ENCODE measurements at regions not wholly inside any gene's neighbourhood (a gene's known extent, or its start where the extent isn't known, plus 50 kb on each side); places are given as distances from the start of the nearest gene placed in this dataset.

GRCh38 chrX:9196961-9197640 lies 163.2 kb upstream of the FAM9B start:
- Histone ChIP-seq H3K9me3 (no peaks in the 10 kb centered on the region), H3K4me1 (no peaks in the 10 kb centered on the region), H3K36me3 (no peaks in the 10 kb centered on the region), H3K27ac (no peak overlapping the region), H3K4me3 (no peak overlapping the region), H3K27me3 (replicated peaks in 1 of 7) (no peaks in the 10 kb centered on the region)
- no peak for DNase-seq
- intact Hi-C loops (cut with DNase I; ENCODE audit: low total_unique reads): no loop called here
- TF ChIP-seq POLR2AphosphoS5 (IDR thresholded peaks at IDR 0.05) (no peak), POLR2A (IDR thresholded peaks at IDR 0.05) (no peak)
- TF ChIP-seq, protein P1, sequence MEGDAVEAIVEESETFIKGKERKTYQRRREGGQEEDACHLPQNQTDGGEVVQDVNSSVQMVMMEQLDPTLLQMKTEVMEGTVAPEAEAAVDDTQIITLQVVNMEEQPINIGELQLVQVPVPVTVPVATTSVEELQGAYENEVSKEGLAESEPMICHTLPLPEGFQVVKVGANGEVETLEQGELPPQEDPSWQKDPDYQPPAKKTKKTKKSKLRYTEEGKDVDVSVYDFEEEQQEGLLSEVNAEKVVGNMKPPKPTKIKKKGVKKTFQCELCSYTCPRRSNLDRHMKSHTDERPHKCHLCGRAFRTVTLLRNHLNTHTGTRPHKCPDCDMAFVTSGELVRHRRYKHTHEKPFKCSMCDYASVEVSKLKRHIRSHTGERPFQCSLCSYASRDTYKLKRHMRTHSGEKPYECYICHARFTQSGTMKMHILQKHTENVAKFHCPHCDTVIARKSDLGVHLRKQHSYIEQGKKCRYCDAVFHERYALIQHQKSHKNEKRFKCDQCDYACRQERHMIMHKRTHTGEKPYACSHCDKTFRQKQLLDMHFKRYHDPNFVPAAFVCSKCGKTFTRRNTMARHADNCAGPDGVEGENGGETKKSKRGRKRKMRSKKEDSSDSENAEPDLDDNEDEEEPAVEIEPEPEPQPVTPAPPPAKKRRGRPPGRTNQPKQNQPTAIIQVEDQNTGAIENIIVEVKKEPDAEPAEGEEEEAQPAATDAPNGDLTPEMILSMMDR (IDR thresholded peaks at IDR 0.05 in 8 of 11, conservative IDR thresholded peaks at IDR 0.05 in 3 of 11): no peak
- WGBS, 5 donors: 65 to 85% (median 77%) methylated on average over 6 of the region's 6 CpGs

DNA sequence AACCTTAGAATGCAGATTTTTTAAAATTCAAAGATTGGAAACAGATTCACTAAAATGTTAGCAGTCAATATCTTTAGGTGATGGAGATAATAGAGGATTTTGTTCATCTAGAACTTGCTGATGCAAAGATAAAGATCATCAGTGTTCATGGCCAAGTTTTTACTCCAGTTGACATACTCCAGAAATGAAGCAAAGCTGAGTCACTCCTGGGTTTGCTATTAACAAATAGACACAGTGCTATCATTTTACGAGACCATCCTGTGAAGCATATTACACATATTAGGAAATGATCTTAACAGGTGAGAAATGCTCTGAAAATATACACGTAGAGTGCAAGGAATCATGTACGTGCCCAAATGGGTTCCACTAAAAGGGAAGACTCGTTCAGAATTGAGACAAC lies 170.6 kb upstream of the FAM9B start:
- Histone ChIP-seq H3K27me3 (replicated peaks in 1 of 7) (peaks cover 0 to 22% (median 0%) of the 10 kb centered on the region in 7 donors), H3K27ac (no peak overlapping the region), H3K4me3 (no peak overlapping the region), H3K4me1 (no peaks in the 10 kb centered on the region), H3K36me3 (no peaks in the 10 kb centered on the region), H3K9me3 (no peaks in the 10 kb centered on the region)
- intact Hi-C loops (cut with DNase I; ENCODE audit: low total_unique reads): no loop called here
- WGBS, 5 donors: 56 to 75% (median 62%) methylated on average over 4 of the region's 4 CpGs
- DNase-seq: no peak
- TF ChIP-seq, protein P1 (IDR thresholded peaks at IDR 0.05 in 8 of 11, conservative IDR thresholded peaks at IDR 0.05 in 3 of 11): no peak
- TF ChIP-seq POLR2AphosphoS5 (IDR thresholded peaks at IDR 0.05): no peak
- no peak for TF ChIP-seq POLR2A (IDR thresholded peaks at IDR 0.05)

- Histone ChIP-seq H3K27ac (no peak overlapping the region), H3K4me1 (no peaks in the 10 kb centered on the region), H3K36me3 (no peaks in the 10 kb centered on the region)
Measured at GRCh38 chrX:9205599-9206223, 171.8 kb upstream of the FAM9B start.

GRCh38 chrX:9207142-9207541 lies 173.2 kb upstream of the FAM9B start:
- TF ChIP-seq, protein P1 (IDR thresholded peaks at IDR 0.05 in 8 of 11, conservative IDR thresholded peaks at IDR 0.05 in 3 of 11): no peak
- no peak for TF ChIP-seq POLR2AphosphoS5 (IDR thresholded peaks at IDR 0.05)
- TF ChIP-seq POLR2A (IDR thresholded peaks at IDR 0.05): no peak
- DNase-seq: no peak

More at GRCh38 chrX:9205599-9206223, 171.8 kb upstream of the FAM9B start:
- DNase-seq: no peak
- H3K4me3 ChIP-seq: no peak overlapping the region
- TF ChIP-seq, protein P1 (IDR thresholded peaks at IDR 0.05 in 8 of 11, conservative IDR thresholded peaks at IDR 0.05 in 3 of 11): no peak
- TF ChIP-seq POLR2AphosphoS5 (IDR thresholded peaks at IDR 0.05) (no peak), POLR2A (IDR thresholded peaks at IDR 0.05) (no peak)
- no peaks in the 10 kb centered on the region for H3K9me3 ChIP-seq
- intact Hi-C loops (cut with DNase I; ENCODE audit: low total_unique reads): no loop called here
- peaks cover 0 to 22% (median 0%) of the 10 kb centered on the region in 7 donors for H3K27me3 ChIP-seq (replicated peaks in 1 of 7)
- 47 to 76% (median 68%) methylated on average over 8 of the region's 8 CpGs for WGBS, 5 donors

More at GRCh38 chrX:9207142-9207541, 173.2 kb upstream of the FAM9B start:
- Histone ChIP-seq H3K27me3 (replicated peaks in 1 of 7) (peaks cover 0 to 22% (median 0%) of the 10 kb centered on the region in 7 donors), H3K27ac (no peak overlapping the region), H3K9me3 (no peaks in the 10 kb centered on the region), H3K4me3 (no peak overlapping the region), H3K4me1 (no peaks in the 10 kb centered on the region), H3K36me3 (no peaks in the 10 kb centered on the region)
- 17 to 49% (median 37%) methylated on average over 12 of the region's 12 CpGs for WGBS, 5 donors
- intact Hi-C loops (cut with DNase I; ENCODE audit: low total_unique reads): no loop called here
